ENCODE measurements at regions not wholly inside any gene's neighbourhood (a gene's known extent, or its start where the extent isn't known, plus 50 kb on each side); places are given as distances from the start of the nearest gene placed in this dataset. TPM values are rescaled to one million over a fixed set of nuclear protein-coding genes. Genes with fewer than 3 reads are reported as not detected.
"Not testable (repeated sequence)": the region's sequence is repeated elsewhere in the genome, so short reads cannot be mapped to it uniquely, and the experiment has no call there.

GRCh38 chr5:1576851-1577250 is 53.1 kb upstream of the LPCAT1 start:
- H3K4me3 Mint-ChIP-seq; ATAC-seq; H3K27me3 Mint-ChIP-seq (ENCODE audit: low read depth); POLR2A ChIA-PET; H3K4me1 Mint-ChIP-seq; H3K27ac Mint-ChIP-seq; DNase-seq (ENCODE audit: low spot score); CTCF ChIA-PET: not testable (repeated sequence)
- Mint-ChIP-seq H3K36me3 (peaks cover 77% of the 10 kb centered on the region), H3K9me3 (peaks cover 30% of the 10 kb centered on the region)

GRCh38 chr5:1575991-1576714 is 52.4 kb upstream of the LPCAT1 start:
- H3K27me3 Mint-ChIP-seq (ENCODE audit: low read depth); DNase-seq (ENCODE audit: low spot score); ATAC-seq; POLR2A ChIA-PET; H3K4me3 Mint-ChIP-seq; H3K4me1 Mint-ChIP-seq; H3K27ac Mint-ChIP-seq; CTCF ChIA-PET: not testable (repeated sequence)
- H3K9me3 Mint-ChIP-seq: peaks cover 31% of the 10 kb centered on the region
- peaks cover 73% of the 10 kb centered on the region for H3K36me3 Mint-ChIP-seq

GRCh38 chr5:1575491-1575890 is 51.7 kb upstream of the LPCAT1 start:
- H3K4me3 Mint-ChIP-seq; H3K4me1 Mint-ChIP-seq; ATAC-seq; H3K27me3 Mint-ChIP-seq (ENCODE audit: low read depth); CTCF ChIA-PET; DNase-seq (ENCODE audit: low spot score); POLR2A ChIA-PET; H3K27ac Mint-ChIP-seq: not testable (repeated sequence)
- Mint-ChIP-seq H3K36me3 (peaks cover 73% of the 10 kb centered on the region), H3K9me3 (peaks cover 37% of the 10 kb centered on the region)

GRCh38 chr5:1574023-1574318 is 50.2 kb upstream of the LPCAT1 start:
- ATAC-seq; H3K27me3 Mint-ChIP-seq (ENCODE audit: low read depth); DNase-seq (ENCODE audit: low spot score); H3K4me3 Mint-ChIP-seq; H3K4me1 Mint-ChIP-seq; CTCF ChIA-PET; H3K27ac Mint-ChIP-seq; POLR2A ChIA-PET: not testable (repeated sequence)
- peaks cover 33% of the 10 kb centered on the region for H3K9me3 Mint-ChIP-seq
- H3K36me3 Mint-ChIP-seq: peaks cover 68% of the 10 kb centered on the region

GRCh38 chr5:1573217-1574022 is 49.7 kb upstream of the LPCAT1 start:
- POLR2A ChIA-PET; DNase-seq (ENCODE audit: low spot score): not testable (repeated sequence)

More at GRCh38 chr5:1573217-1574022, 49.7 kb upstream of the LPCAT1 start:
- H3K27me3 Mint-ChIP-seq (ENCODE audit: low read depth); CTCF ChIA-PET; ATAC-seq; H3K4me3 Mint-ChIP-seq; H3K4me1 Mint-ChIP-seq; H3K27ac Mint-ChIP-seq: not testable (repeated sequence)
- peaks cover 63% of the 10 kb centered on the region for H3K36me3 Mint-ChIP-seq
- peaks cover 28% of the 10 kb centered on the region for H3K9me3 Mint-ChIP-seq

Small RNA genes lying in the stretch of these regions (microRNA-seq; reads per million reads assigned to microRNA genes)
- gene MIR4277 (ENCODE audit: borderline number of aligned reads): not detected

Measured in WTC11 (cell line).